ENCODE measurements at regions not wholly inside any gene's neighbourhood (a gene's known extent, or its start where the extent isn't known, plus 50 kb on each side); places are given as distances from the start of the nearest gene placed in this dataset.
A peak's percentile ranks its signal among the peaks of the same experiment; 100 is the strongest.

GRCh38 chr16:82231008-82231787 lies 61.2 kb upstream of the MPHOSPH6 start:
- intact Hi-C loops (cut with DNase I, micrococcal nuclease) = loop anchor here in 1 of 2 donors (5.0 kb wide), 1 partner anchor 199 kb away; no protein-coding TSS in a partner anchor
- no peak for DNase-seq
- ATAC-seq = peak; percentile 81

- intact Hi-C loops (cut with DNase I, micrococcal nuclease) = loop anchor here in 1 of 2 donors (5.0 kb wide), 1 partner anchor 198 kb away; no protein-coding TSS in a partner anchor
- DNase-seq (peak; percentile 70 to 79), ATAC-seq (peak; percentile 90)
These were observed 60.0 kb upstream of the MPHOSPH6 start for GRCh38 chr16:82229800-82230619.

- ATAC-seq (no peak), DNase-seq (no peak)
- intact Hi-C loops (cut with DNase I, micrococcal nuclease) = no loop called here
These were observed 56.3 kb upstream of the MPHOSPH6 start for GRCh38 chr16:82226327-82226726.

- DNase-seq (no peak), ATAC-seq (no peak)
- intact Hi-C loops (cut with DNase I, micrococcal nuclease) = no loop called here
These were observed 54.8 kb upstream of the MPHOSPH6 start for GRCh38 chr16:82224821-82225220.

- no peak for ATAC-seq
- intact Hi-C loops (cut with DNase I, micrococcal nuclease) = no loop called here
These were observed 50.5 kb upstream of the MPHOSPH6 start for GRCh38 chr16:82220541-82220940.

More at GRCh38 chr16:82220541-82220940, 50.5 kb upstream of the MPHOSPH6 start:
- no peak for DNase-seq
